ENCODE measurements at regions not wholly inside any gene's neighbourhood (a gene's known extent, or its start where the extent isn't known, plus 50 kb on each side); places are given as distances from the start of the nearest gene placed in this dataset.

GRCh38 chr4:12389604-12390003, 960.9 kb upstream of the HS3ST1 start:
- no peak for TF ChIP-seq POLR2AphosphoS5 (IDR thresholded peaks at IDR 0.05; ENCODE audit: low read depth, low read length)
- no peak for TF ChIP-seq FOXP2 (optimal IDR thresholded peaks at IDR 0.05; ENCODE audit: borderline replicate concordance, extremely low read depth, extremely low read length, insufficient read depth)
- TF ChIP-seq REST (IDR thresholded peaks at IDR 0.05; ENCODE audit: insufficient read depth in 1 of 2, low read depth in 2 of 2, low read length in 2 of 2) = no peak
- no peak for TF ChIP-seq TAF1 (IDR thresholded peaks at IDR 0.05; ENCODE audit: borderline replicate concordance, insufficient read depth, low read length)
